ENCODE measurements at regions not wholly inside any gene's neighbourhood (a gene's known extent, or its start where the extent isn't known, plus 50 kb on each side); places are given as distances from the start of the nearest gene placed in this dataset.

GRCh38 chr7:67854221-67855178, 857.9 kb downstream of the TYW1 start:
- Histone ChIP-seq H3K27me3 (ENCODE audit: control insufficient read depth, insufficient read depth, low read length) (peaks cover 3% of the 10 kb centered on the region), H3K9me3 (ENCODE audit: control insufficient read depth, insufficient read depth, low read length) (peaks cover 1% of the 10 kb centered on the region), H3K27ac (ENCODE audit: low read depth, low read length) (no peak overlapping the region), H3K36me3 (ENCODE audit: control insufficient read depth, insufficient read depth, low read length) (no peaks in the 10 kb centered on the region), H3K4me1 (ENCODE audit: control insufficient read depth, insufficient read depth, low read length) (no peaks in the 10 kb centered on the region), H3K4me3 (ENCODE audit: low read depth, low read length) (no peak overlapping the region)
- DNase-seq (ENCODE audit: low read depth in 4 of 6, low spot score in 6 of 6), result peak in 2 of 6 donors; percentile 66 to 76
- 30% methylated on average over 9 of the region's 22 CpGs for WGBS (ENCODE audit: insufficient coverage)

- no peak overlapping the region for H3K27ac ChIP-seq (ENCODE audit: low read depth, low read length)
- WGBS (ENCODE audit: insufficient coverage), result 75% methylated on average over 4 of the region's 5 CpGs
- DNase-seq (ENCODE audit: low read depth in 4 of 6, low spot score in 6 of 6), result no peak
- H3K9me3 ChIP-seq (ENCODE audit: control insufficient read depth, insufficient read depth, low read length), result peaks cover 1% of the 10 kb centered on the region
- peaks cover 3% of the 10 kb centered on the region for H3K27me3 ChIP-seq (ENCODE audit: control insufficient read depth, insufficient read depth, low read length)
- H3K36me3 ChIP-seq (ENCODE audit: control insufficient read depth, insufficient read depth, low read length), result no peaks in the 10 kb centered on the region
- no peak overlapping the region for H3K4me3 ChIP-seq (ENCODE audit: low read depth, low read length)
- H3K4me1 ChIP-seq (ENCODE audit: control insufficient read depth, insufficient read depth, low read length), result no peaks in the 10 kb centered on the region
These were observed 858.7 kb downstream of the TYW1 start for GRCh38 chr7:67855322-67855721.

GRCh38 chr7:67856046-67856445, 859.4 kb downstream of the TYW1 start:
- Histone ChIP-seq H3K9me3 (ENCODE audit: control insufficient read depth, insufficient read depth, low read length) (no peaks in the 10 kb centered on the region), H3K27me3 (ENCODE audit: control insufficient read depth, insufficient read depth, low read length) (peaks cover 3% of the 10 kb centered on the region), H3K36me3 (ENCODE audit: control insufficient read depth, insufficient read depth, low read length) (no peaks in the 10 kb centered on the region), H3K4me1 (ENCODE audit: control insufficient read depth, insufficient read depth, low read length) (no peaks in the 10 kb centered on the region), H3K4me3 (ENCODE audit: low read depth, low read length) (no peak overlapping the region), H3K27ac (ENCODE audit: low read depth, low read length) (no peak overlapping the region)
- no peak for DNase-seq (ENCODE audit: low read depth in 4 of 6, low spot score in 6 of 6)
- no CpG with 5 or more reads among the region's 2 CpGs for WGBS (ENCODE audit: insufficient coverage)

- H3K36me3 ChIP-seq (ENCODE audit: control insufficient read depth, insufficient read depth, low read length), result no peaks in the 10 kb centered on the region
- no peak overlapping the region for H3K4me3 ChIP-seq (ENCODE audit: low read depth, low read length)
- no peaks in the 10 kb centered on the region for H3K27me3 ChIP-seq (ENCODE audit: control insufficient read depth, insufficient read depth, low read length)
- no peak for DNase-seq (ENCODE audit: low read depth in 4 of 6, low spot score in 6 of 6)
- H3K27ac ChIP-seq (ENCODE audit: low read depth, low read length), result no peak overlapping the region
- H3K9me3 ChIP-seq (ENCODE audit: control insufficient read depth, insufficient read depth, low read length), result no peaks in the 10 kb centered on the region
- WGBS (ENCODE audit: insufficient coverage), result 70% methylated on average over 5 of the region's 10 CpGs
- H3K4me1 ChIP-seq (ENCODE audit: control insufficient read depth, insufficient read depth, low read length), result no peaks in the 10 kb centered on the region
These were observed 861.1 kb downstream of the TYW1 start for GRCh38 chr7:67857698-67858097.

GRCh38 chr7:67858931-67859330, 862.3 kb downstream of the TYW1 start:
- Histone ChIP-seq H3K4me3 (ENCODE audit: low read depth, low read length) (no peak overlapping the region), H3K9me3 (ENCODE audit: control insufficient read depth, insufficient read depth, low read length) (no peaks in the 10 kb centered on the region), H3K27me3 (ENCODE audit: control insufficient read depth, insufficient read depth, low read length) (no peaks in the 10 kb centered on the region), H3K4me1 (ENCODE audit: control insufficient read depth, insufficient read depth, low read length) (no peaks in the 10 kb centered on the region), H3K36me3 (ENCODE audit: control insufficient read depth, insufficient read depth, low read length) (no peaks in the 10 kb centered on the region), H3K27ac (ENCODE audit: low read depth, low read length) (no peak overlapping the region)
- peak in 2 of 6 donors; percentile 53 to 81 for DNase-seq (ENCODE audit: low read depth in 4 of 6, low spot score in 6 of 6)
- WGBS (ENCODE audit: insufficient coverage), result 32% methylated on average over 7 of the region's 7 CpGs

- Histone ChIP-seq H3K36me3 (ENCODE audit: control insufficient read depth, insufficient read depth, low read length) (no peaks in the 10 kb centered on the region), H3K27ac (ENCODE audit: low read depth, low read length) (no peak overlapping the region), H3K9me3 (ENCODE audit: control insufficient read depth, insufficient read depth, low read length) (no peaks in the 10 kb centered on the region), H3K27me3 (ENCODE audit: control insufficient read depth, insufficient read depth, low read length) (no peaks in the 10 kb centered on the region), H3K4me1 (ENCODE audit: control insufficient read depth, insufficient read depth, low read length) (no peaks in the 10 kb centered on the region), H3K4me3 (ENCODE audit: low read depth, low read length) (no peak overlapping the region)
- WGBS (ENCODE audit: insufficient coverage), result 95% methylated on average over 3 of the region's 6 CpGs
- DNase-seq (ENCODE audit: low read depth in 4 of 6, low spot score in 6 of 6), result no peak
These were observed 867.3 kb downstream of the TYW1 start for GRCh38 chr7:67863911-67864310.

GRCh38 chr7:67866054-67866453, 869.4 kb downstream of the TYW1 start:
- Histone ChIP-seq H3K27ac (ENCODE audit: low read depth, low read length) (no peak overlapping the region), H3K4me1 (ENCODE audit: control insufficient read depth, insufficient read depth, low read length) (no peaks in the 10 kb centered on the region), H3K4me3 (ENCODE audit: low read depth, low read length) (no peak overlapping the region), H3K9me3 (ENCODE audit: control insufficient read depth, insufficient read depth, low read length) (no peaks in the 10 kb centered on the region), H3K36me3 (ENCODE audit: control insufficient read depth, insufficient read depth, low read length) (no peaks in the 10 kb centered on the region), H3K27me3 (ENCODE audit: control insufficient read depth, insufficient read depth, low read length) (no peaks in the 10 kb centered on the region)
- DNase-seq (ENCODE audit: low read depth in 4 of 6, low spot score in 6 of 6), result no peak

GRCh38 chr7:67866812-67867211, 870.2 kb downstream of the TYW1 start:
- no peak overlapping the region for H3K27ac ChIP-seq (ENCODE audit: low read depth, low read length)
- no peaks in the 10 kb centered on the region for H3K36me3 ChIP-seq (ENCODE audit: control insufficient read depth, insufficient read depth, low read length)
- 100% methylated on average over 3 of the region's 3 CpGs for WGBS (ENCODE audit: insufficient coverage)
- H3K4me1 ChIP-seq (ENCODE audit: control insufficient read depth, insufficient read depth, low read length), result no peaks in the 10 kb centered on the region
- no peak for DNase-seq (ENCODE audit: low read depth in 4 of 6, low spot score in 6 of 6)
- no peaks in the 10 kb centered on the region for H3K27me3 ChIP-seq (ENCODE audit: control insufficient read depth, insufficient read depth, low read length)
- no peak overlapping the region for H3K4me3 ChIP-seq (ENCODE audit: low read depth, low read length)
- no peaks in the 10 kb centered on the region for H3K9me3 ChIP-seq (ENCODE audit: control insufficient read depth, insufficient read depth, low read length)

GRCh38 chr7:67870396-67870795, 873.8 kb downstream of the TYW1 start:
- no peak for DNase-seq (ENCODE audit: low read depth in 4 of 6, low spot score in 6 of 6)
- no peak overlapping the region for H3K4me3 ChIP-seq (ENCODE audit: low read depth, low read length)
- H3K36me3 ChIP-seq (ENCODE audit: control insufficient read depth, insufficient read depth, low read length), result no peaks in the 10 kb centered on the region
- H3K9me3 ChIP-seq (ENCODE audit: control insufficient read depth, insufficient read depth, low read length), result no peaks in the 10 kb centered on the region
- no peaks in the 10 kb centered on the region for H3K4me1 ChIP-seq (ENCODE audit: control insufficient read depth, insufficient read depth, low read length)
- H3K27ac ChIP-seq (ENCODE audit: low read depth, low read length), result no peak overlapping the region
- no peaks in the 10 kb centered on the region for H3K27me3 ChIP-seq (ENCODE audit: control insufficient read depth, insufficient read depth, low read length)
- 100% methylated on average over 1 of the region's 2 CpGs for WGBS (ENCODE audit: insufficient coverage)

GRCh38 chr7:67875558-67875957, 878.9 kb downstream of the TYW1 start:
- Histone ChIP-seq H3K4me3 (ENCODE audit: low read depth, low read length) (no peak overlapping the region), H3K4me1 (ENCODE audit: control insufficient read depth, insufficient read depth, low read length) (no peaks in the 10 kb centered on the region), H3K27ac (ENCODE audit: low read depth, low read length) (no peak overlapping the region), H3K9me3 (ENCODE audit: control insufficient read depth, insufficient read depth, low read length) (no peaks in the 10 kb centered on the region), H3K36me3 (ENCODE audit: control insufficient read depth, insufficient read depth, low read length) (no peaks in the 10 kb centered on the region), H3K27me3 (ENCODE audit: control insufficient read depth, insufficient read depth, low read length) (no peaks in the 10 kb centered on the region)
- WGBS (ENCODE audit: insufficient coverage), result 28% methylated on average over 2 of the region's 4 CpGs
- DNase-seq (ENCODE audit: low read depth in 4 of 6, low spot score in 6 of 6), result peak in 1 of 6 donors; percentile 41

Data from spinal cord (tissue), 9 donors.